Upper lobe of left lung (tissue), 4 donors: ENCODE measurements at regions not wholly inside any gene's neighbourhood (a gene's known extent, or its start where the extent isn't known, plus 50 kb on each side); places are given as distances from the start of the nearest gene placed in this dataset.

Source experiments
- EP300 ChIP-seq, 4 donors: sonication (generic); formaldehyde crosslinking; IDR thresholded peaks; one replicate each; pipeline ENCODE4 v1.5.1; 2017; ENCODE audit warnings: antibody characterized with exemption in 4 of 4, control low read depth in 2 of 4
- POLR2A ChIP-seq, 4 donors: fragments of 450-650 bp; IDR thresholded peaks; one replicate each; pipeline ENCODE4 v1.5.1; 2016 to 2017; ENCODE audit warnings: antibody characterized with exemption in 4 of 4, mild to moderate bottlenecking in 2 of 4
- POLR2AphosphoS5 ChIP-seq, 2 donors: sonication (generic); formaldehyde crosslinking; IDR thresholded peaks; one replicate each; pipeline ENCODE4 v1.5.1; 2017; ENCODE audit warnings: antibody characterized with exemption in 2 of 2
- TF ChIP-seq, protein P1 (sequence below), 6 experiments: fragments of 450-650 bp in 4 of 6; fragments of 200-600 bp in 2 of 6; sonication (generic) in 2 of 6; IDR thresholded peaks; one replicate each; pipeline ENCODE4 v1.5.1; 2016 to 2019; ENCODE audit warnings: antibody characterized with exemption in 6 of 6

DNA sequence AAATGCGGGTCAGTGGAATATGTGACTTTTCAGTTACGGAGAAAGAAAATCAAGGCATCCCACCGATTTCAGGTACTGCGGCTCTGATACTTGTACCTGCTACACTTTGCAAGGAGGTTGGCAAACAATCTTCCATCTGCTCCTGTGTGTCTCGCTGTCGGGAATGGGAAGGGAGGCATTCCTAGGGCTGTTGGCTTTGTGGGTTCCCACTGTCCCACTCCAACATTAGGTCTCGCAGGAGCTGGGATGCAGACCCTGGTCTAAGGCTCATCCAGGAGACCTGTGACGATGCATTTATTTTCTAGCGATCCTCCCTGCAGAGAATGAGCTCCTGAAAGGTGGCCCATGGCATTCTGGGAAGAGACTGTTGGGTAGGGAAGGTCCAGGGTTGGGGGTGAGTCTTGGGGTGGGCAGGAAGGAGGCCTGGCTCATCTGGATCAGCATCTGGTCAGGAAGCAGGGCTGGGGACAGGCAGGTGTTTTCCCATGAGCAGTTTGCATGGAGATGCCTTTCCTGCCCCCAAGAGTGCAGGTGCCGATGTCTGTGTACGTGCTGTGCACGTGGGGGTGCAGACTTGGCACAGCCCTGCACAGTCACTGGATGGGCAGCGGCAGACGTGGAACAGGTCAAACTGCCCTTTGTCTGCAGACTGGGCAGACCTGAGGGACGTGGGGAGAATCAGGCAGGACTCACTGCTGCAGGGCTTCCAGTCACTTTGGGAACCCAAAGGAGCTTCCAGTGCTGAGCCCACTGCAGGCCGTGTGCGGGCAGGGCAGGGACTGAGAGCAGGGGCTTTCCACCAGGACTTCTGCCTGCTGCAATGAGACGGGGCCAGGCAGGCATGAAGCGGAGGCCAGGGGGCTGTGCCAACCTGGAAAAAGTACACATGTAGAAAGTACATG lies 152.4 kb downstream of the TEX29 start:
- TF ChIP-seq, protein P1, sequence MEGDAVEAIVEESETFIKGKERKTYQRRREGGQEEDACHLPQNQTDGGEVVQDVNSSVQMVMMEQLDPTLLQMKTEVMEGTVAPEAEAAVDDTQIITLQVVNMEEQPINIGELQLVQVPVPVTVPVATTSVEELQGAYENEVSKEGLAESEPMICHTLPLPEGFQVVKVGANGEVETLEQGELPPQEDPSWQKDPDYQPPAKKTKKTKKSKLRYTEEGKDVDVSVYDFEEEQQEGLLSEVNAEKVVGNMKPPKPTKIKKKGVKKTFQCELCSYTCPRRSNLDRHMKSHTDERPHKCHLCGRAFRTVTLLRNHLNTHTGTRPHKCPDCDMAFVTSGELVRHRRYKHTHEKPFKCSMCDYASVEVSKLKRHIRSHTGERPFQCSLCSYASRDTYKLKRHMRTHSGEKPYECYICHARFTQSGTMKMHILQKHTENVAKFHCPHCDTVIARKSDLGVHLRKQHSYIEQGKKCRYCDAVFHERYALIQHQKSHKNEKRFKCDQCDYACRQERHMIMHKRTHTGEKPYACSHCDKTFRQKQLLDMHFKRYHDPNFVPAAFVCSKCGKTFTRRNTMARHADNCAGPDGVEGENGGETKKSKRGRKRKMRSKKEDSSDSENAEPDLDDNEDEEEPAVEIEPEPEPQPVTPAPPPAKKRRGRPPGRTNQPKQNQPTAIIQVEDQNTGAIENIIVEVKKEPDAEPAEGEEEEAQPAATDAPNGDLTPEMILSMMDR (IDR thresholded peaks at IDR 0.05) = no peak
- TF ChIP-seq POLR2A (IDR thresholded peaks at IDR 0.05) = no peak
- no peak for TF ChIP-seq POLR2AphosphoS5 (IDR thresholded peaks at IDR 0.05)
- TF ChIP-seq EP300 (IDR thresholded peaks at IDR 0.05) = no peak
